ENCODE measurements at regions not wholly inside any gene's neighbourhood (a gene's known extent, or its start where the extent isn't known, plus 50 kb on each side); places are given as distances from the start of the nearest gene placed in this dataset.

DNA sequence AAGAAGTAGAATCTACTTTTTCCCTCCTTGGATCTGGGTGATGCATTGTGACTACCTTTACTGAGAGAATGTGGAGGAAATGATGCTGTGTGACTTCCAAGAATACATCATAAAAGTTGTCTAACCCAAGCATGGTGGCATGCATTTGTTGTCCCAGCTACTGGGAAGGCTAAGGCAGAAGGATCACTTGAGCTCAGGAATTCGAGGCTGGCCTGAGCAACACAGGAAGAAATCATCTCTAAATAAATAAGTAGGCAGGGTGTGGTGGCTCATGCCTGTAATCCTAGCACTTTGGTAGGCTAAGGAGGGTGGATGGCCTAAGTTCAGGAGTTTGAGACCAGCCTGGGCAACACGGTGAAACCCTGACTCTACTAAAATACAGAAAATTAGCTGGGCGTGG, 143.2 kb upstream of the VLDLR start:
- no peaks in the 10 kb centered on the region for H3K4me1 Mint-ChIP-seq (ENCODE audit: low read depth in 2 of 2)
- no peak overlapping the region for H3K4me3 Mint-ChIP-seq
- no peak for DNase-seq
- no peak overlapping the region for H3K27ac Mint-ChIP-seq
- peaks cover 6 to 14% of the 10 kb centered on the region in 2 donors for H3K27me3 Mint-ChIP-seq
- no peaks in the 10 kb centered on the region for H3K9me3 Mint-ChIP-seq
- ATAC-seq (replicated peaks) = no peak
- H3K36me3 Mint-ChIP-seq (ENCODE audit: insufficient read depth) = no peaks in the 10 kb centered on the region

DNA sequence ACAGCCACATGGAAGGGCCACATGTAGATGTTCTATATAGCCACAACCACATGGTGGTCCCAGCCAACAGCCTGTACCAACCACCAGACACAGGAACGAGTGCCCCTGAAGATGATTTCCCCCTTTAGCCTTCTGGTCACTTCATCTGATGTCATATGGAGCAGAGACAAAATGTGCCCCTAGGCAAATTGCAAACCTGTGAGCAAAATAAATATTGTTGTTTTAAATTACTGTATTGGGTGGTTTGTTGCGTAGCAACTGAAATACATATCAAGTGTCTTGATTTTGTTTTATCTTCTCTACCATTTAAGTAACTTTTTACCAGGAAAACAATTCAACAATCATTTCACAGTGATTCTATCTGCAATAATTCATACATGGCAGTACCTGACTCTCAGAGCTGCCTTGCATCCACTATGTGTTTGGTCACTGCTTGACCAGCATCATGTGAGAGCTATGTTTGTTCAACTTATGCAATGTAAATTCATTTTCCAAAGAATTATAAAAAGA, 142.5 kb upstream of the VLDLR start:
- Mint-ChIP-seq H3K4me1 (ENCODE audit: low read depth in 2 of 2) (no peaks in the 10 kb centered on the region), H3K36me3 (ENCODE audit: insufficient read depth) (no peaks in the 10 kb centered on the region), H3K4me3 (no peak overlapping the region), H3K27me3 (peaks cover 9 to 16% of the 10 kb centered on the region in 2 donors), H3K9me3 (no peaks in the 10 kb centered on the region), H3K27ac (no peak overlapping the region)
- DNase-seq = no peak
- no peak for ATAC-seq (replicated peaks)

DNA sequence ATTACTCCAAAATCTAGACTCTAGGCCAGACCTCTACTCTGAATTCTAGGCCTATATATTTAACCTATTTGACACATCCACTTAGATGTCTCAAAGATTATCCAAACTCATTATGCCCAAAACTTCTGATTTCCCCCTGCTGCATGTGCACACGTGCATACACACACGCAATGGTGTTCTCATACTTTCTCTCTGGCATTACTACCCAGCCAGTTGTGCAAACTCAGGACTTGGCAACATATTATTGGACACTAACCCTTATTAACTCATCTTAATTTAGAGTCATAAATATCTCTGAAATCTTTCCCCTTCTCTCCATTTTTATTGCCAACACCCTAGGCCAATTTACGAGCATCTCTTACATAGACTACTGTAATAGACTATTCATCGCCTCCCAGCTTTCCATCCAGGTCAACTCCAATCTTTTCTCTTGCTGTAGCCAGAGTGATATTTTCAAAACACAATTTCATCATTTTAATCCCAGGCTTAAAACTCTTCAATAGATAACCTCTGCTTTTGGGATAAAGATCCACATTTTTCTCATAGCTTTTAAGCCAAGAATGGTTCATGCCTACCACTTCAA, 141.2 kb upstream of the VLDLR start:
- ATAC-seq (replicated peaks) (no peak), DNase-seq (no peak)
- H3K4me3 Mint-ChIP-seq = no peak overlapping the region
- H3K4me1 Mint-ChIP-seq (ENCODE audit: low read depth in 2 of 2) = no peaks in the 10 kb centered on the region
- H3K27ac Mint-ChIP-seq = no peak overlapping the region
- no peaks in the 10 kb centered on the region for H3K36me3 Mint-ChIP-seq (ENCODE audit: insufficient read depth)
- H3K27me3 Mint-ChIP-seq = peaks cover 12 to 16% of the 10 kb centered on the region in 2 donors
- H3K9me3 Mint-ChIP-seq = no peaks in the 10 kb centered on the region

DNA sequence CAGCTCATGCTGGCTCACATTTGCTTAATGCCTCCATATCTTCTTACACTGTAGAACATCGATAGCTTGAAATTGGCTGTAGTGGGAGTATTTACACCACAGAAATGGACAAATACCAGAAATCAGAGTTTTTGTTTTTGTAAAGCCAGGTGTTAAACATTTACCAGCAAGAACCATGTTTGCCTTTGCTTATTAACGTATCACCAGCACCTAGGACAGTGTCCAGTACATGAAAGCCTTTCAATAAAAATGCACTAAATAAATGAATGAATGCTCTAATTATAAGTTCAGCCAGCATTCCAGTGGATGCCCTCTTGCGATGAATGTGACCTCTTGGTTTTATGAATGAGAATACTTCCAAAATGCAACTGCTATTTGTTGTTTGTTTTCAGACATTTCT, 140.4 kb upstream of the VLDLR start:
- Mint-ChIP-seq H3K27me3 (peaks cover 12 to 16% of the 10 kb centered on the region in 2 donors), H3K36me3 (ENCODE audit: insufficient read depth) (no peaks in the 10 kb centered on the region), H3K9me3 (no peaks in the 10 kb centered on the region), H3K4me3 (no peak overlapping the region), H3K27ac (no peak overlapping the region), H3K4me1 (ENCODE audit: low read depth in 2 of 2) (no peaks in the 10 kb centered on the region)
- no peak for ATAC-seq (replicated peaks)
- DNase-seq = no peak

DNA sequence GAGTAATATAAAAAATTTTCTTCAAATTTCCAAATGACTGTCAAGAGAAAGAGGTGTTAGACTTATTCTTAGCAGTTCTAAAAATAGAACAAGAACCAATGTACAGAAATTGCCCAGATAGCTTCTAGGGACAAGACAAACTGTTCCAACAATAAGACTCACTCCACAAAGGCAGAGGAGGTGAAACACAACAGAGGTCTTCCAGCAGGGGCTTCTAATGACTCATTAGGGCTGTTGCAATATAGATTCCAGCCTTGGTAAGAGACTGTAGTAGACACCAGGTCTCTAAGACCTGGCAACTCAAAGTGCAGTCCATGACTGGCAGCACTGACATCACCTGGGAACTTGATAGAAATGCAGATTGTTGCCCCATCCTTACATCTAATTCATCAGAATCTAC, 134.6 kb upstream of the VLDLR start:
- Mint-ChIP-seq H3K9me3 (no peaks in the 10 kb centered on the region), H3K4me1 (ENCODE audit: low read depth in 2 of 2) (no peaks in the 10 kb centered on the region), H3K27me3 (peaks cover 17 to 32% of the 10 kb centered on the region in 2 donors), H3K27ac (no peak overlapping the region), H3K4me3 (no peak overlapping the region), H3K36me3 (ENCODE audit: insufficient read depth) (no peaks in the 10 kb centered on the region)
- DNase-seq (no peak), ATAC-seq (replicated peaks) (no peak)

DNA sequence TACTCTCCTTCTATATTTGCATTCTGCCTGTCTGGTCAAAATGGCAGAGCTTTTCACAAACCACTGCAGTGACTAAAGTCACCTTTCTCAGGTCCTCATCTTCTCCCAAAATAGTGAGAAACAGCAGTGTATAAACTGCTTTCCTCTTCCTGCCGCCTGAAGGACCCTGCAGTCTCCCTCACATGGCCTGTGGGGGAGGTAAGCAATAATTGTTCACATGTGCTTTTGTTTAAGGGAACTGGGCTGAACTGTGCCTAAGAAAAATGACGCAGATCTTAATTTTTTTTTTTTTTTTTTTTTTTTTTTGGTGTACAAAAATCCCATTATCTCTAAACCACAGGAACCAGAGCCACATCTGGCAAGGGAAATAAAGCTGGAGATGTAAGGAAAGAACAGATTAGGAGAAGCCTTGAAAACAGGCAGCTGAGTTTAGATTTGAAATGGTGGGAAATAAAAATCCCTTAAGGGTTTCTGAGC, 131.7 kb upstream of the VLDLR start:
- ATAC-seq (replicated peaks) (no peak), DNase-seq (no peak)
- no peak overlapping the region for H3K4me3 Mint-ChIP-seq
- no peaks in the 10 kb centered on the region for H3K9me3 Mint-ChIP-seq
- no peak overlapping the region for H3K27ac Mint-ChIP-seq
- H3K36me3 Mint-ChIP-seq (ENCODE audit: insufficient read depth) = no peaks in the 10 kb centered on the region
- H3K4me1 Mint-ChIP-seq (ENCODE audit: low read depth in 2 of 2) = no peaks in the 10 kb centered on the region
- H3K27me3 Mint-ChIP-seq = peaks cover 14 to 20% of the 10 kb centered on the region in 2 donors

DNA sequence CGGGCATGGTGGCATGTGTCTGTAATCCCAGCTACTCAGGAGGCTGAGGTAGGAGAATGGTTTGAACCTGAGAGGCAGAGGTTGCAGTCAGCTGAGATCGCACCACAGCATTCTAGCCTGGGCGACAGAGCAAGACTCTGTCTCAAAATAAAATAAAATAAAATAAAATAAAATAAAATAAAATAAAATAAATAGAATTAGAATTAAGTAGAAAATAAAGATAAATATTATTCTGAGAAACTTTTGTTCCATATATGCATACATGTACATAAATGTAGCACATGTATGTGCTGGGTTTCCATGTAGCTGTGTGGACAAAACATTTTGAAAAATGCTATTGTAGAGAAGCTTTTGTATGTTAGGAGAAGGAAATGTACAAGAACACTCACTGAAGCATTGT, 129.4 kb upstream of the VLDLR start:
- DNase-seq (no peak), ATAC-seq (replicated peaks) (no peak)
- Mint-ChIP-seq H3K4me3 (no peak overlapping the region), H3K9me3 (no peaks in the 10 kb centered on the region), H3K27me3 (peaks cover 14 to 20% of the 10 kb centered on the region in 2 donors), H3K27ac (no peak overlapping the region), H3K4me1 (ENCODE audit: low read depth in 2 of 2) (no peaks in the 10 kb centered on the region), H3K36me3 (ENCODE audit: insufficient read depth) (no peaks in the 10 kb centered on the region)

DNA sequence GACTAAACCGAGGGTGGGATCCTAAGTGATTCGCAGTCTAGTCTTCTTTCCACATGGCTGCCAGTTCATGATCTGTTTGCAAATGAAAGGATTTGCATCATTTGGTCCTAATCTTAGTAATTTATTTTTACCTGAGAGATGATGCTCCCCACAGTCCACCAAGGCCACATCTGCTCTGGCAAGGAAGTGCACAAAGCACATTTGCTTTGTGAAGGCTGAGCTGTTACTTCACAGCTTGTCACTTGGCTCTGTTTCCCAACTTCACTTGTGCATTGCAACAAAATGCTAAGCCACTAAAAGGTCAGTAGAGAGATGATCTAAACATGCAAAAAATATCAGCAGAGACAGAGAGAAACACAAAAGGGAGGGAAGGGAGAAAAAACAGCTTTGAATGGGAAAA, 128.5 kb upstream of the VLDLR start:
- H3K4me1 Mint-ChIP-seq (ENCODE audit: low read depth in 2 of 2) = no peaks in the 10 kb centered on the region
- ATAC-seq (replicated peaks) = no peak
- DNase-seq = no peak
- H3K36me3 Mint-ChIP-seq (ENCODE audit: insufficient read depth) = no peaks in the 10 kb centered on the region
- H3K4me3 Mint-ChIP-seq = no peak overlapping the region
- H3K27ac Mint-ChIP-seq = no peak overlapping the region
- no peaks in the 10 kb centered on the region for H3K9me3 Mint-ChIP-seq
- peaks cover 14 to 15% of the 10 kb centered on the region in 2 donors for H3K27me3 Mint-ChIP-seq

DNA sequence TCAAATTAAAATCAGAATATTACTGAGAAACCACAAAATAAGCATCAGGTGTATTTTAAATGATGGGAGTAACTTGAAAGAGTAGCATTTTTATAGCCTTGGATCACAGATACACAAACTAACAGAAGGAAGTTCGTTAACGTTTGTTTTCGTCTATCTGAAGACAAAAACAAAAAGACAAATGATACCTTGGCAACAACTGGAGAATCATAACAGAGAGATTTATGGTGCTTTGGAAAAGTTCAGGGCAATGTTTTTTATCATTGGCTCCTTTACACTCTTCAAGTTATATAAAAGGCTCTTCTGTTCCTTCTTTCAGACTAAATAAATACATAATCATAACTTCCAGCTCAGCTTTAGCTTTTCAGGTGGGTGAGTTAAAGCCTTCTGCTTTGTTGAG, 128.1 kb upstream of the VLDLR start:
- Mint-ChIP-seq H3K27ac (no peak overlapping the region), H3K36me3 (ENCODE audit: insufficient read depth) (no peaks in the 10 kb centered on the region), H3K27me3 (peaks cover 12 to 14% of the 10 kb centered on the region in 2 donors), H3K9me3 (no peaks in the 10 kb centered on the region), H3K4me1 (ENCODE audit: low read depth in 2 of 2) (no peaks in the 10 kb centered on the region), H3K4me3 (no peak overlapping the region)
- ATAC-seq (replicated peaks) (no peak), DNase-seq (no peak)

DNA sequence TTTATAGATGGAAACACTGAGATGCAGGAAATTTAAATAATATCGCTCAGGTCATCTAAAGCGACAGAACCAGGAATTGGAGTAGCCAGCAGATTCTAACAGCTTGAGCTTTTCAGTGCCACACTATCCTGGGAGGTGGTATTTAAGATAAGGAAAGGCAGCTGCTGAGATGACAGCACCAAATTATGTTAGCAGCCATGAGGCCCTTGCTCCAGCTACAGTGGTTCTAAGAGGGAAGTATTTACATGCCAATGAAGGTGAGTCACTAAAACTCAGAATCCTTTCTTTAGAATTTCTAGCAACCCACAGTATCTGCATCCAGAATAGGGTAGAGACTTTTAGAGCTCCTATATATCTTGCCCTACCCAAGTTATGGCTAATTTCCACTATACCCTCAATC, 127.0 kb upstream of the VLDLR start:
- H3K4me3 Mint-ChIP-seq = no peak overlapping the region
- DNase-seq (no peak), ATAC-seq (replicated peaks) (no peak)
- no peak overlapping the region for H3K27ac Mint-ChIP-seq
- H3K9me3 Mint-ChIP-seq = no peaks in the 10 kb centered on the region
- H3K27me3 Mint-ChIP-seq = peaks cover 12 to 14% of the 10 kb centered on the region in 2 donors
- no peaks in the 10 kb centered on the region for H3K36me3 Mint-ChIP-seq (ENCODE audit: insufficient read depth)
- no peaks in the 10 kb centered on the region for H3K4me1 Mint-ChIP-seq (ENCODE audit: low read depth in 2 of 2)

DNA sequence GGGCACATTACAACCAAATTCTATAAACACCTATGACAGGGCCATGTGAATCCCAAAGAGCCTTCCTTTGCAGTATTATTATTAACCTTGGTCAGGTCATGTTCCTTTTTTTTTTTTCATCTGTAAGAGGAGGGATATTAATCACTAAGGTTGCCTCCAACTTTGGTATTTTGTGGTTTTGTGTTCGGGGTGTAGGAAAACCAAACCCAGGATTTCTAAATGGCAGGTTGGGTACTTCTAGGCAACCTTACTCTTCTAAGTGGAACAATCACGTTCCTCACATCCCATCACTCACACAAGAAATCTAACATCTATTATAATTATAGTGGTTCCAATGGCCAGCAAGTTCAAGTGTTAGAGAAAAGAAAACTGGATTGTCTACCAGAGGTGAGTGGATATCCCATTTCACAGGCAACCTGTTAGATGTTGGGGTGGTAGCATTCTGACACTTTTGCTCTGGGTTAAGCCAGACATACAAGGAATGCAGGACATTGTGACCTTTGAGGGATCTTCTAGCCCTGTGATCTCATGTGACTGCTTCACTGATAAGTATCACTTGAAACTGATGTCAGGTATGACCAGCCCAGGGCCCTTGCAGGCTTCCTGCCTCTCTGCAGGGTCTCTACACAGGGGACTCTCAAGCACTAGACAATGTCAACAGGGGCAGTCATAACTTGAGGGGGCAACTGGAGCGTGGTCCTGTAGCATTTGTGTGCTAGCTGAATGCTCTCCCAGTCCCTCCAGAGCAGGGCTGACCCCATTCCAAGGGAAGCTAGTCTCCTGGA, 126.2 kb upstream of the VLDLR start:
- H3K27me3 Mint-ChIP-seq = peaks cover 12 to 14% of the 10 kb centered on the region in 2 donors
- ATAC-seq (replicated peaks) = no peak
- no peaks in the 10 kb centered on the region for H3K36me3 Mint-ChIP-seq (ENCODE audit: insufficient read depth)
- H3K9me3 Mint-ChIP-seq = no peaks in the 10 kb centered on the region
- DNase-seq = no peak
- no peaks in the 10 kb centered on the region for H3K4me1 Mint-ChIP-seq (ENCODE audit: low read depth in 2 of 2)
- no peak overlapping the region for H3K4me3 Mint-ChIP-seq
- H3K27ac Mint-ChIP-seq = no peak overlapping the region

DNA sequence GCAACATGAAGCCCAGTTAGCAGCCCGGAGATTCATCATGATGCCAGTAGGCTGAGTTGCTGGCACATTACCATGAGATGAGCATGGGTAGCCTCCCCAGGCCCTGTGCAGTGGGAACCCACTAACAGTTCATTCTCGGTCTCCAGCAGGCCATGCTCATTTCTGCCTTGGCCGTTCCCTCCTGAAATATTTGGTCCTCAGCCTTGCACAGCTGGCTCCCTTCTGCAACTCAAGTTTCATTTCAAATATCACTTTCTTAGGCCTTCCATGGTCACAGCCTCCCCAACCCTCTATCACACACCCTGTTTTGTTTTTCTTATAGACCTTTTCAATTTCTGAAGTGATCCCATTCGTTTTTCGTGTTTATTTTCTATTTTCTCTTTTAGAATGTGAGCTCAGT, 125.4 kb upstream of the VLDLR start:
- H3K36me3 Mint-ChIP-seq (ENCODE audit: insufficient read depth) = no peaks in the 10 kb centered on the region
- no peaks in the 10 kb centered on the region for H3K4me1 Mint-ChIP-seq (ENCODE audit: low read depth in 2 of 2)
- no peak overlapping the region for H3K27ac Mint-ChIP-seq
- H3K4me3 Mint-ChIP-seq = no peak overlapping the region
- peaks cover 4 to 9% of the 10 kb centered on the region in 2 donors for H3K27me3 Mint-ChIP-seq
- DNase-seq = no peak
- ATAC-seq (replicated peaks) = no peak
- H3K9me3 Mint-ChIP-seq = no peaks in the 10 kb centered on the region

DNA sequence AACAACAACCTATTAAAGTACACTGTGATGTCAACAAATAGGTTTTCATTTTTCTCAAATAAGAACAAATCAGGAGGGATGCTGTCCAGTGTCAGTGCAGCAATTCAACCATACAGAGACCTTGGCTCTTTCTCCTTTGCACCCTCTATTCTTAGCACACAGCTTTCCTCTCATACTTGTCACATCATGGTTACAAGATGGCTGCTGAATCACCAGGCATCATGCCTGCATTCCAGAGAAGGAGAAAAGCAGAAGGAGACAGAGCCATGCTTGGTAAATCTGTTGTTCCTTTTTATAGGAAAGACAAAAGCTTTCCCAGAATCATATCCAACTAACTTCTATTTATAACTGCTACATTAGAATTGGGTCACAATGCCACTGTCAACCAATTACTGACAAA, 124.7 kb upstream of the VLDLR start:
- no peak overlapping the region for H3K27ac Mint-ChIP-seq
- no peak for ATAC-seq (replicated peaks)
- no peak for DNase-seq
- H3K27me3 Mint-ChIP-seq = peaks cover 0 to 6% of the 10 kb centered on the region in 2 donors
- H3K9me3 Mint-ChIP-seq = no peaks in the 10 kb centered on the region
- no peaks in the 10 kb centered on the region for H3K4me1 Mint-ChIP-seq (ENCODE audit: low read depth in 2 of 2)
- H3K4me3 Mint-ChIP-seq = no peak overlapping the region
- H3K36me3 Mint-ChIP-seq (ENCODE audit: insufficient read depth) = no peaks in the 10 kb centered on the region
